IMR-90 (cell line): ENCODE measurements at regions not wholly inside any gene's neighbourhood (a gene's known extent, or its start where the extent isn't known, plus 50 kb on each side); places are given as distances from the start of the nearest gene placed in this dataset.

Experiments used
- ATAC-seq: fragments of 200-7000 bp; cut with Tn5 transposase; 2 replicates; pipeline ENCODE4 v1.9.1; 2020; ENCODE audit warnings: low read depth, mild to moderate bottlenecking, moderate library complexity
- BruUV-seq: library from RNA; stranded (reverse); fragments of 400-500 nt; replicated peaks from 2 replicates; lab custom pipeline; 2021; lab: Mats Ljungman, UMichigan
- CTCF ChIA-PET: fragments of 300-600 bp; formaldehyde crosslinking; extraction: SDS; loops from one replicate; lab custom pipeline; 2021; ENCODE audit warnings: antibody characterized with exemption; lab: Yijun Ruan, JAX
- POLR2A ChIA-PET: fragments of 300-600 bp; sonication (Branson Sonifier 250); formaldehyde crosslinking; loops from one replicate; lab custom pipeline; 2022; ENCODE audit warnings: antibody characterized with exemption; ENCODE audit not compliant: unreplicated experiment; lab: Charles Lee
- DNase-seq: peaks from one replicate; pipeline ENCODE4 v3.0.0; 2013
- H2AFZ ChIP-seq: replicated peaks from 2 replicates; pipeline ENCODE3; 2013; ENCODE audit warnings: low read length, mild to moderate bottlenecking; ENCODE audit not compliant: poor library complexity
- H2AK5ac ChIP-seq: 2 replicates; pipeline ENCODE4 v1.6.1; 2013; ENCODE audit warnings: low read depth, low read length, inconsistent platforms
- H2AK9ac ChIP-seq: replicated peaks from 2 replicates; pipeline ENCODE3; 2013; ENCODE audit warnings: mild to moderate bottlenecking, low read depth, low read length, moderate library complexity; ENCODE audit not compliant: poor library complexity
- H2BK120ac ChIP-seq: 2 replicates; pipeline ENCODE4 v1.6.1; 2013; ENCODE audit warnings: low read depth, low read length, inconsistent platforms
- H2BK15ac ChIP-seq: 3 replicates; pipeline ENCODE4 v1.6.1; 2013; ENCODE audit warnings: low read depth, low read length, inconsistent platforms
- H2BK20ac ChIP-seq: 2 replicates; pipeline ENCODE4 v1.6.1; 2013; ENCODE audit warnings: low read depth, mild to moderate bottlenecking, inconsistent platforms, low read length, moderate library complexity
- H2BK5ac ChIP-seq: 2 replicates; pipeline ENCODE4 v1.6.1; 2013; ENCODE audit warnings: mild to moderate bottlenecking, low read depth, low read length, inconsistent platforms; ENCODE audit not compliant: poor library complexity, severe bottlenecking
- H3K14ac ChIP-seq: replicated peaks from 2 replicates; pipeline ENCODE4 v1.6.1; 2013; ENCODE audit warnings: low read depth, low read length, inconsistent platforms
- H3K18ac ChIP-seq: 2 replicates; pipeline ENCODE4 v1.6.1; 2013; ENCODE audit warnings: low read depth, low read length, control low read depth
- H3K23ac ChIP-seq: 2 replicates; pipeline ENCODE4 v1.6.1; 2013; ENCODE audit warnings: low read depth, low read length, inconsistent platforms
- H3K27ac ChIP-seq: 2 replicates; pipeline ENCODE4 v1.5.1; 2013; ENCODE audit warnings: mild to moderate bottlenecking, control low read depth, low read length; ENCODE audit not compliant: insufficient read depth
- H3K27me3 ChIP-seq: 2 replicates; pipeline ENCODE4 v1.6.1; 2013; ENCODE audit warnings: low read length; ENCODE audit not compliant: control insufficient read depth, insufficient read depth
- H3K36me3 ChIP-seq: 2 replicates; pipeline ENCODE4 v1.6.1; 2013; ENCODE audit warnings: low read length, mixed read lengths; ENCODE audit not compliant: control insufficient read depth, insufficient read depth
- H3K4ac ChIP-seq: 2 replicates; pipeline ENCODE4 v1.6.1; 2013; ENCODE audit warnings: low read depth, low read length, inconsistent platforms
- H3K4me1 ChIP-seq: 2 replicates; pipeline ENCODE4 v1.6.1; 2013; ENCODE audit warnings: low read length, mixed read lengths; ENCODE audit not compliant: control insufficient read depth, insufficient read depth
- H3K4me2 ChIP-seq: 2 replicates; pipeline ENCODE4 v1.6.1; 2013; ENCODE audit warnings: low read depth, mild to moderate bottlenecking, control low read depth, low read length, moderate library complexity
- H3K4me3 ChIP-seq: 2 replicates; pipeline ENCODE4 v1.5.1; 2013; ENCODE audit warnings: low read depth, mild to moderate bottlenecking, control low read depth, low read length, moderate library complexity; ENCODE audit not compliant: insufficient read depth
- H3K56ac ChIP-seq: 2 replicates; pipeline ENCODE4 v1.6.1; 2013; ENCODE audit warnings: low read length, inconsistent platforms; ENCODE audit not compliant: insufficient read depth; ENCODE audit errors: extremely low read depth
- H3K79me1 ChIP-seq, 2 experiments: 2 replicates each; pipeline ENCODE4 v1.6.1; 2013; ENCODE audit warnings: low read length in 2 of 2, inconsistent platforms in 1 of 2, low read depth in 1 of 2
- H3K9ac ChIP-seq: 2 replicates; pipeline ENCODE4 v1.6.1; 2013; ENCODE audit warnings: low read depth, low read length, control low read depth
- H3K9me1 ChIP-seq: 2 replicates; pipeline ENCODE4 v1.6.1; 2013; ENCODE audit warnings: low read length, inconsistent platforms; ENCODE audit not compliant: insufficient read depth
- H3K9me3 ChIP-seq: 2 replicates; pipeline ENCODE4 v1.6.1; 2013; ENCODE audit warnings: low read length; ENCODE audit not compliant: control insufficient read depth, insufficient read depth
- H4K20me1 ChIP-seq: 2 replicates; pipeline ENCODE4 v1.6.1; 2013; ENCODE audit warnings: low read length, inconsistent platforms; ENCODE audit not compliant: insufficient read depth
- H4K5ac ChIP-seq: 2 replicates; pipeline ENCODE4 v1.6.1; 2013; ENCODE audit warnings: mild to moderate bottlenecking, low read depth, low read length, control low read depth
- H4K8ac ChIP-seq, 2 experiments: 2 replicates each; pipeline ENCODE4 v1.6.1; 2013; ENCODE audit warnings: low read depth in 2 of 2, low read length in 2 of 2, control low read depth in 1 of 2, inconsistent platforms in 1 of 2
- H4K91ac ChIP-seq: 2 replicates; pipeline ENCODE4 v1.6.1; 2013; ENCODE audit warnings: low read depth, low read length, inconsistent platforms; ENCODE audit not compliant: insufficient read depth
- CTCF ChIP-seq: conservative IDR thresholded peaks from 2 replicates; pipeline ENCODE4 v1.5.1; 2012; ENCODE audit warnings: mild to moderate bottlenecking, low read depth, low read length, improper control_type of control experiment
- FOS ChIP-seq: fragments of 150-350 bp; IDR thresholded peaks from 2 replicates; pipeline ENCODE4 v1.6.1; 2016; ENCODE audit warnings: low read depth, low read length
- RAD21 ChIP-seq: IDR thresholded peaks from 2 replicates; pipeline ENCODE4 v1.6.1; 2012; ENCODE audit warnings: low read length, improper control_type of control experiment
- SMC3 ChIP-seq: fragments of 150-350 bp; IDR thresholded peaks from 2 replicates; pipeline ENCODE4 v1.6.1; 2016; ENCODE audit warnings: low read depth, mild to moderate bottlenecking, antibody characterized with exemption, low read length, moderate library complexity
- WGBS, 2 experiments: methylation state at CpG; one replicate each; pipeline versions ENCODE4 v1.1.5 to v1.1.7; 2013; ENCODE audit warnings: missing lambda C conversion rate in 2 of 2; ENCODE audit not compliant: insufficient read length in 1 of 2; ENCODE audit errors: extremely low coverage in 2 of 2; 5-methylcytosine and 5-hydroxymethylcytosine counted together
- dilution Hi-C: fragments of 300-500 bp; cut with HindIII; formaldehyde crosslinking; loops from one replicate; pipeline ENCODE4 v1.14.3; 2018; ENCODE audit warnings: low sequenced_read_pairs; ENCODE audit not compliant: unreplicated experiment
- in situ Hi-C: fragments of 300-500 bp; cut with MboI; formaldehyde crosslinking; loops from 3 replicates; pipeline ENCODE4 v1.14.3; 2019; ENCODE audit warnings: low sequenced_read_pairs, inconsistent platforms, mixed read lengths
- intact Hi-C: fragments of 100-400 bp; cut with micrococcal nuclease; formaldehyde crosslinking; loops from 2 replicates; pipeline ENCODE4 v1.10.0; 2022

DNA sequence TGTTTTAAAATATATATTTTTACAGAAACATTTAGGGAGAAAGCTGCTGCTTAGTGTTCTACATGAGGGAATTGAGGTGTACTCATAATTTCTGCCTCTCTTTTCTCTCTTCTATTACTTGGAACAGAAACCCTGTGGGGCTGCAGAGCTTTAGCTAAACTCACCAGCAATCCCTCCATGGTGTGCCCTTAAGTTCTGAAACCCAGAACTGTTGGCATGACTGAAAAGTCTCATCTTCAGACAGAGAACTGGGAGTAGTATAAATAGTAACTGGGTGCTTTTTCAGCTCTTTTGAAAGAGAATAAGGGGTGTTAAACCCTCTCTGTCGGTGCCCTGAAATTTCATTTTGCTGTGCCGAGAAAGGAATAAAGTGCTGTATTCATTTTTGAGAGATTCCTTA, 294.9 kb upstream of the BOD1L1 start (continued):
- no peak for TF ChIP-seq CTCF

DNA sequence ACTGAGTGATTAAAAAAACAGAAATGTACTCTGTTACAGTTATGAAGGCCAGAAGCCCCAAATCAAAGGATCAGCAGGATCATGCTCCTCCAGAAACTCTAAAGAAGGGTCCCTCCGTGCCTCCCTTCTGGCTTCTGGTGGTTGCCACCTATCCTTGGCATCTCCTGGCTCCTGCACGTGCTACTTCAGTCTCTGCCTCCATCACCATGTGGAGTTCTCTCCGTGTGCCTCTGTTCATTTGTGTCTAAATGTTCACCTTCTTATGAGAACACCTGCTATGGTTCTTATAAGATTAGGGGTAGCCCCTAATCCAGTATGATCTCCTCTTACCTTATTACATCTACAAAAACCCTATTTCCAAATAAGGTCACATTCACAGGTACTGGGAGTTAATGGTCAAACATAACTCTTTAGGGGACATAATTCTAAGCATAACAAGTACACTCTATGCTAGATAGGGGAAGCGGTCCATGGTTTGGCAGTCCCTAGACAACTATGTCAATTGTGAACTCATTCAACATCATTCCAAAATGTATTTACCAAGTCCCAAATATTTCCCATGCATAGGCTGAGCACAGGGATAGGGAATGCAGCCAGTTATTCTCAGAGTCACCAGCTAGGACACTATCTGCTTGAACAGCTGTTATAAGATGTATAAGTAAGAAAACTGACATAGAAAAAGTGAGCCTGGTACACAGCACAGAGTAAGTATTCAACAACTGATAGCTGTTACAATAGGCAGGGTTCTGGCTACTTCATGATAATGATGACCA, 295.5 kb upstream of the BOD1L1 start:
- intact Hi-C loops (no loop called here), in situ Hi-C loops (loop anchor here (10.0 to 25.0 kb wide), 3 partner anchors 261 to 1414 kb away; partner anchors contain the start of gene CPEB2), dilution Hi-C loops (no loop called here)
- H3K36me3 ChIP-seq, result no peaks in the 10 kb centered on the region
- ATAC-seq, result no peak
- BruUV-seq, result no TSS peak
- H2BK5ac ChIP-seq, result peak overlapping the region; percentile 75
- H2AFZ ChIP-seq, result peak overlapping the region; percentile 77
- peak overlapping the region; percentile 80; the same call in 1 of the 2 replicates for H3K23ac ChIP-seq
- H2AK9ac ChIP-seq, result peak overlapping the region; percentile 76
- H3K27me3 ChIP-seq, result no peaks in the 10 kb centered on the region
- peak overlapping the region; percentile 94 for H3K4ac ChIP-seq
- peak overlapping the region; percentile 96 for H2BK20ac ChIP-seq
- no peaks in the 10 kb centered on the region for H3K9me3 ChIP-seq
- CTCF ChIA-PET, result interaction anchor here (0.6 kb wide), 1 partner anchor 14 kb away, joined by 3 read pairs; no protein-coding TSS in a partner anchor
- no peak overlapping the region for H3K27ac ChIP-seq
- H3K4me1 ChIP-seq, result peaks cover 21% of the 10 kb centered on the region
- peak overlapping the region; percentile 96 for H4K91ac ChIP-seq
- POLR2A ChIA-PET, result no interaction called here
- H3K9ac ChIP-seq, result no peak overlapping the region
- no peak overlapping the region for H3K56ac ChIP-seq
- H3K18ac ChIP-seq, result peak overlapping the region; percentile 96; the same call in 1 of the 2 replicates
- peak overlapping the region; percentile 91 to 94 for H4K8ac ChIP-seq
- H4K20me1 ChIP-seq, result no peaks in the 10 kb centered on the region
- DNase-seq, result peak; percentile 39
- H3K79me1 ChIP-seq, result peaks cover 0 to 8% of the 10 kb centered on the region in 2 experiments; a peak in 1 of 4 replicates
- WGBS, 2 experiments, result 40% methylated on average over 2 of the region's 4 CpGs; no CpG with 5 or more reads in 1 of the 2 experiments
- H3K14ac ChIP-seq, result peak overlapping the region; percentile 88
- TF ChIP-seq FOS, result no peak
- TF ChIP-seq SMC3, result no peak
- no peak for TF ChIP-seq RAD21
- H3K4me3 ChIP-seq, result no peak overlapping the region
- peak overlapping the region; percentile 85; the same call in 1 of the 2 replicates for H4K5ac ChIP-seq
- no peak overlapping the region for H3K4me2 ChIP-seq
- peak overlapping the region; percentile 96 for H2BK120ac ChIP-seq
- H2BK15ac ChIP-seq, result peak overlapping the region; percentile 97; the same call in 2 of the 3 replicates
- peak overlapping the region; percentile 64; the same call in 1 of the 2 replicates for H2AK5ac ChIP-seq
- peaks cover 10% of the 10 kb centered on the region; the same call in 1 of the 2 replicates for H3K9me1 ChIP-seq
